Parathyroid adenoma (tissue), 2 donors: ENCODE measurements at regions not wholly inside any gene's neighbourhood (a gene's known extent, or its start where the extent isn't known, plus 50 kb on each side); places are given as distances from the start of the nearest gene placed in this dataset.

ENCODE experiments used
- H2AFZ ChIP-seq: fragments of 300-600 bp; sonication (generic); one replicate; pipeline ENCODE4 v1.7.0; 2017; ENCODE audit warnings: antibody characterized with exemption, mild to moderate bottlenecking
- H3K27ac ChIP-seq: fragments of 300-600 bp; sonication (generic); one replicate; pipeline ENCODE4 v1.7.0; 2017
- H3K27me3 ChIP-seq: fragments of 300-600 bp; sonication (generic); one replicate; pipeline ENCODE4 v1.7.0; 2017; ENCODE audit warnings: low read length; ENCODE audit not compliant: control insufficient read depth, insufficient read depth
- H3K36me3 ChIP-seq: fragments of 300-600 bp; sonication (generic); one replicate; pipeline ENCODE4 v1.7.0; 2017; ENCODE audit warnings: low read length; ENCODE audit not compliant: control insufficient read depth, insufficient read depth
- H3K4me1 ChIP-seq: fragments of 300-600 bp; sonication (generic); one replicate; pipeline ENCODE4 v1.7.0; 2017; ENCODE audit warnings: control low read depth
- H3K4me2 ChIP-seq: fragments of 300-600 bp; sonication (generic); one replicate; pipeline ENCODE4 v1.7.0; 2017; ENCODE audit warnings: low read length
- H3K4me3 ChIP-seq: fragments of 300-600 bp; sonication (generic); one replicate; pipeline ENCODE4 v1.7.0; 2017; ENCODE audit warnings: low read depth, low read length
- H3K79me2 ChIP-seq: fragments of 300-600 bp; sonication (generic); one replicate; pipeline ENCODE4 v1.7.0; 2017; ENCODE audit warnings: control low read depth
- H3K9ac ChIP-seq: fragments of 300-600 bp; sonication (generic); one replicate; pipeline ENCODE4 v1.7.0; 2017; ENCODE audit warnings: mild to moderate bottlenecking
- H3K9me3 ChIP-seq: fragments of 300-600 bp; sonication (generic); one replicate; pipeline ENCODE4 v1.7.0; 2017; ENCODE audit warnings: low read length; ENCODE audit not compliant: control insufficient read depth
- CTCF ChIP-seq: fragments of 300-600 bp; sonication (generic); IDR thresholded peaks from one replicate; pipeline ENCODE4 v1.7.0; 2017; ENCODE audit warnings: antibody characterized with exemption, mild to moderate bottlenecking
- donor health status: primary hyperparathyroidism.

DNA sequence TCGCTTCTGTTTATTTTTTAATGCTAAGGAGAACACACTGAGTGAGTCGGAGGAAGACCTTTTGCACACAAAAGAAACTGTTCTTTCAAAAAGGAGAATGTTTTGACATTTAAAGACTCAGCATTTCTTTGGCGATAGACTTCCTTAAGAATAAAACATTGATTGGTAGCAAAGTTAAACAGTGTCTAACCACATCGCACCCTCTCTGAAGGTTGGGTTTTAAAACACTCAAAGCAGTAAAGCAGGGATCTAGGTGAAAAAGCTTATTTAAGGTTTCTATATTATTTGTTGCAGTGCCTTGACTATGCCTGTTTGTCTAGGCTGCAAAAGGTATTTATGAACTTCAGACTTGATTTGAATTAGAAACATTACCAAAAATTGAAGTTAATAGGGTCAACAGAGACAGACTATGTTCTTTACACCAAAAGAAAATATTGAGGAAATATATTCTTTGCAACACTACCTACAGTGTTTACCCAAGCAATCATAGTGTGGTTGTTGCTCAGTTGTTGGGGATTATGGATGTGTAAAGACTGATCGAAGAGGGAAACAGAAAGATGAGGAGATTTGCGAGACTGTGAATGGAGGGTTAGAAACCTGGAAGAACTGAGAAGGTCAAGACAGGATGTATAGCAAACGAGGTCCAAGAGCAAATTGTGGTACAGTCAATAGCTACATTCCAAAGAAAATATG is 297.8 kb upstream of the SLC39A10 start:
- Histone ChIP-seq H3K79me2 (no peaks in the 10 kb centered on the region), H3K9ac (no peak overlapping the region), H3K27ac (no peak overlapping the region), H3K4me3 (no peak overlapping the region), H3K4me2 (no peak overlapping the region), H2AFZ (no peak overlapping the region), H3K27me3 (no peaks in the 10 kb centered on the region), H3K4me1 (no peaks in the 10 kb centered on the region), H3K36me3 (no peaks in the 10 kb centered on the region), H3K9me3 (no peaks in the 10 kb centered on the region)
- no peak for TF ChIP-seq CTCF

- Histone ChIP-seq H3K9ac (no peak overlapping the region), H3K4me3 (no peak overlapping the region), H3K79me2 (no peaks in the 10 kb centered on the region), H2AFZ (no peak overlapping the region), H3K9me3 (no peaks in the 10 kb centered on the region), H3K36me3 (no peaks in the 10 kb centered on the region), H3K27ac (no peak overlapping the region), H3K4me2 (no peak overlapping the region), H3K27me3 (no peaks in the 10 kb centered on the region), H3K4me1 (no peaks in the 10 kb centered on the region)
- no peak for TF ChIP-seq CTCF
Measured at GRCh38 chr2:195356920-195357440, 300.0 kb upstream of the SLC39A10 start.

DNA sequence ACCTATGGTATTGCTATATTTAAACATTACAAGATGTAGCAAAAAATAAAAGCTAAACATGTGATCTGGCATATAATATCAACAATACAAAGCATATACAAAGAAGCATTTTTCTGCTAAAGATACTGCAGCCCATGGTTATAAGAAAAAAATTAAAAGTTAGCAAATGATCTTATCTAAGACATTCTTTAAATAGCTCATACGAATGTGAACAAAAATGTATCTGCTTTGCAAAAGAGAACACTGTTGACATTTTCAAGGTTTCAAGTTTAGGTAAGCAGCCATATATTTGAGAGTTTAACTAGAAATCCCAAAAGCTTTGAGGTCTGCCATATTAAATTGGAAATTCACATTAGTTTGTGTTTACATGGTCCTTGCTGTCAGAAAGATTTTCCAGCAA is 301.0 kb upstream of the SLC39A10 start:
- Histone ChIP-seq H3K9ac (no peak overlapping the region), H3K9me3 (no peaks in the 10 kb centered on the region), H3K36me3 (no peaks in the 10 kb centered on the region), H3K4me1 (no peaks in the 10 kb centered on the region), H3K27me3 (no peaks in the 10 kb centered on the region), H3K79me2 (no peaks in the 10 kb centered on the region), H3K4me2 (no peak overlapping the region), H3K4me3 (no peak overlapping the region), H2AFZ (no peak overlapping the region), H3K27ac (no peak overlapping the region)
- no peak for TF ChIP-seq CTCF

- H3K27ac ChIP-seq = no peak overlapping the region
- no peaks in the 10 kb centered on the region for H3K4me1 ChIP-seq
- H2AFZ ChIP-seq = no peak overlapping the region
- no peak for TF ChIP-seq CTCF
- H3K79me2 ChIP-seq = no peaks in the 10 kb centered on the region
- no peak overlapping the region for H3K9ac ChIP-seq
- no peak overlapping the region for H3K4me3 ChIP-seq
- H3K9me3 ChIP-seq = no peaks in the 10 kb centered on the region
- no peaks in the 10 kb centered on the region for H3K27me3 ChIP-seq
- H3K4me2 ChIP-seq = no peak overlapping the region
- no peaks in the 10 kb centered on the region for H3K36me3 ChIP-seq
Measured at GRCh38 chr2:195352581-195352980, 304.4 kb upstream of the SLC39A10 start.
